H1 (cell line): ENCODE measurements at regions not wholly inside any gene's neighbourhood (a gene's known extent, or its start where the extent isn't known, plus 50 kb on each side); places are given as distances from the start of the nearest gene placed in this dataset.

Source experiments
- CTCF ChIA-PET: fragments of 300-600 bp; sonication (Branson Sonifier 250); formaldehyde crosslinking; loops from one replicate; lab custom pipeline; 2021; ENCODE audit not compliant: partially characterized antibody; lab: Charles Lee
- POLR2A ChIA-PET: fragments of 300-600 bp; sonication (Branson Sonifier 250); formaldehyde crosslinking; loops from one replicate; lab custom pipeline; 2021; ENCODE audit warnings: inconsistent platforms; ENCODE audit not compliant: partially characterized antibody; lab: Charles Lee
- DNase-seq, 2 experiments: peaks; one replicate each; pipeline versions ENCODE4 v3.0.0 to v3.0.0-alpha.2; 2010 to 2022; ENCODE audit warnings: low spot score in 2 of 2, low read depth in 1 of 2, mixed read lengths in 1 of 2
- FAIRE-seq: peaks from 2 replicates; lab custom pipeline; 2011; peaks lifted over from hg19 to GRCh38; lab: Jason Lieb, UNC
- H2AFZ ChIP-seq: 2 replicates; pipeline ENCODE4 v1.8.1; 2012; ENCODE audit warnings: low read length, inconsistent platforms
- H2AK5ac ChIP-seq: 2 replicates; pipeline ENCODE4 v1.6.1; 2013; ENCODE audit warnings: low read depth, low read length
- H2BK120ac ChIP-seq: replicated peaks from 2 replicates; pipeline ENCODE3; 2013; ENCODE audit warnings: low read depth, low read length, inconsistent platforms
- H2BK12ac ChIP-seq: 2 replicates; pipeline ENCODE4 v1.6.1; 2013; ENCODE audit warnings: low read depth, low read length
- H2BK15ac ChIP-seq: 2 replicates; pipeline ENCODE4 v1.6.1; 2013; ENCODE audit warnings: low read length
- H2BK20ac ChIP-seq: 2 replicates; pipeline ENCODE4 v1.6.1; 2013; ENCODE audit warnings: low read length
- H2BK5ac ChIP-seq: 2 replicates; pipeline ENCODE4 v1.6.1; 2013; ENCODE audit warnings: low read depth, low read length
- H3K14ac ChIP-seq: 2 replicates; pipeline ENCODE4 v1.6.1; 2013; ENCODE audit warnings: inconsistent platforms; ENCODE audit not compliant: insufficient read length
- H3K18ac ChIP-seq: 2 replicates; pipeline ENCODE4 v1.6.1; 2013; ENCODE audit warnings: low read length; ENCODE audit errors: extremely low read depth
- H3K23ac ChIP-seq: 2 replicates; pipeline ENCODE4 v1.6.1; 2013; ENCODE audit warnings: inconsistent platforms; ENCODE audit not compliant: insufficient read length
- H3K23me2 ChIP-seq: 2 replicates; pipeline ENCODE4 v1.6.1; 2013; ENCODE audit warnings: low read depth, low read length
- H3K27ac ChIP-seq: 2 replicates; pipeline ENCODE4 v1.6.1; 2011; ENCODE audit warnings: low read depth, low read length, inconsistent platforms
- H3K27me3 ChIP-seq, 4 experiments: replicated peaks in 1 of 4; 1 replicate in 1 of 4; 2 replicates in 3 of 4; pipeline versions ENCODE4 v1.6.1 to v1.8.1; 2011 to 2013; ENCODE audit warnings: low read length in 3 of 4, mild to moderate bottlenecking in 3 of 4, inconsistent platforms in 2 of 4, mixed read lengths in 2 of 4, moderate library complexity in 1 of 4; ENCODE audit not compliant: control insufficient read depth in 3 of 4, insufficient read depth in 3 of 4; ENCODE audit errors: extremely low read depth in 1 of 4
- H3K36me3 ChIP-seq, 4 experiments: 2 replicates each; pipeline versions ENCODE4 v1.6.1 to v1.8.1; 2011 to 2013; ENCODE audit warnings: mild to moderate bottlenecking in 4 of 4, low read length in 3 of 4, moderate library complexity in 2 of 4, control low read depth in 1 of 4, inconsistent platforms in 1 of 4; ENCODE audit not compliant: insufficient read depth in 4 of 4, control insufficient read depth in 2 of 4
- H3K4ac ChIP-seq: replicated peaks from 2 replicates; pipeline ENCODE3; 2013; ENCODE audit warnings: low read length, low read depth, mixed read lengths, inconsistent platforms; ENCODE audit not compliant: insufficient read length
- H3K4me1 ChIP-seq, 4 experiments: replicated peaks in 1 of 4; 1 replicate in 1 of 4; 2 replicates in 3 of 4; pipeline versions ENCODE4 v1.6.1 to v1.8.1; 2011 to 2013; ENCODE audit warnings: low read length in 3 of 4, inconsistent platforms in 2 of 4, mixed read lengths in 1 of 4; ENCODE audit not compliant: insufficient read depth in 4 of 4, control insufficient read depth in 3 of 4
- H3K4me2 ChIP-seq, 2 experiments: 2 replicates each; pipeline versions ENCODE4 v1.6.1 to v1.8.1; 2011 to 2013; ENCODE audit warnings: low read depth in 2 of 2, low read length in 2 of 2, control low read depth in 1 of 2, inconsistent platforms in 1 of 2, mild to moderate bottlenecking in 1 of 2; ENCODE audit not compliant: insufficient read depth in 1 of 2
- H3K4me3 ChIP-seq, 4 experiments: fragments of 200-600, 300-600 bp in 1 of 4; sonication (generic), shearing (Covaris generic), sonication (Bioruptor Twin) in 1 of 4; 2 replicates each; pipeline versions ENCODE4 v1.5.1 to v1.8.1; 2011 to 2016; ENCODE audit warnings: low read length in 4 of 4, low read depth in 3 of 4, control low read depth in 2 of 4, inconsistent platforms in 2 of 4, mild to moderate bottlenecking in 2 of 4, mixed read lengths in 1 of 4, moderate library complexity in 1 of 4; ENCODE audit not compliant: insufficient read depth in 2 of 4; ENCODE audit errors: extremely low read depth in 1 of 4
- H3K56ac ChIP-seq: replicated peaks from 2 replicates; pipeline ENCODE3; 2013; ENCODE audit warnings: low read depth, mild to moderate bottlenecking, mixed read lengths, low read length, inconsistent platforms; ENCODE audit not compliant: insufficient read length
- H3K79me1 ChIP-seq: 2 replicates; pipeline ENCODE4 v1.6.1; 2013; ENCODE audit warnings: low read depth, low read length, control low read depth
- H3K79me2 ChIP-seq, 2 experiments: 2 replicates each; pipeline versions ENCODE4 v1.6.1 to v1.8.1; 2012 to 2013; ENCODE audit warnings: low read length in 2 of 2, mild to moderate bottlenecking in 2 of 2, inconsistent platforms in 1 of 2; ENCODE audit not compliant: insufficient read depth in 2 of 2, control insufficient read depth in 1 of 2
- H3K9ac ChIP-seq, 4 experiments: replicated peaks in 1 of 4; 1 replicate in 1 of 4; 2 replicates in 3 of 4; pipeline versions ENCODE4 v1.6.1 to v1.8.1; 2011 to 2013; ENCODE audit warnings: low read depth in 3 of 4, low read length in 3 of 4, control low read depth in 2 of 4, mild to moderate bottlenecking in 2 of 4, moderate library complexity in 2 of 4, inconsistent platforms in 1 of 4; ENCODE audit errors: extremely low read depth in 1 of 4
- H3K9me3 ChIP-seq, 2 experiments: 2 replicates each; pipeline versions ENCODE4 v1.6.1 to v1.8.1; 2012 to 2013; ENCODE audit warnings: mild to moderate bottlenecking in 2 of 2, moderate library complexity in 2 of 2, control low read depth in 1 of 2, inconsistent platforms in 1 of 2, low read depth in 1 of 2, low read length in 1 of 2, mixed read lengths in 1 of 2; ENCODE audit not compliant: insufficient read depth in 2 of 2
- H4K20me1 ChIP-seq, 2 experiments: replicated peaks in 1 of 2; 2 replicates each; pipeline versions ENCODE3 to v1.8.1; 2011 to 2013; ENCODE audit warnings: inconsistent platforms in 2 of 2, low read length in 2 of 2, mild to moderate bottlenecking in 1 of 2; ENCODE audit not compliant: insufficient read depth in 2 of 2, control insufficient read depth in 1 of 2
- H4K5ac ChIP-seq: 2 replicates; pipeline ENCODE4 v1.6.1; 2013; ENCODE audit warnings: low read length, low read depth, mixed read lengths, inconsistent platforms; ENCODE audit not compliant: insufficient read length
- H4K8ac ChIP-seq: 2 replicates; pipeline ENCODE4 v1.8.0; 2013; ENCODE audit warnings: mild to moderate bottlenecking, moderate library complexity, low read length, inconsistent platforms; ENCODE audit not compliant: insufficient read depth; ENCODE audit errors: extremely low read depth
- H4K91ac ChIP-seq: replicated peaks from 2 replicates; pipeline ENCODE3; 2013; ENCODE audit warnings: low read length, mixed read lengths, inconsistent platforms; ENCODE audit not compliant: insufficient read length
- POLR2AphosphoS5 ChIP-seq: IDR thresholded peaks from 2 replicates; pipeline ENCODE4 v1.6.1; 2011; ENCODE audit warnings: low read depth, low read length
- RBBP5 ChIP-seq: IDR thresholded peaks from 2 replicates; pipeline ENCODE4 v1.7.1; 2012; ENCODE audit warnings: low read depth, mild to moderate bottlenecking, inconsistent platforms, low read length, moderate library complexity, borderline replicate concordance
- SIN3A ChIP-seq, 2 experiments: IDR thresholded peaks in 1 of 2; conservative IDR thresholded peaks in 1 of 2; 2 replicates each; pipeline ENCODE4 v1.6.1; 2011 to 2012; ENCODE audit warnings: low read length in 2 of 2, improper control_type of control experiment in 1 of 2, low read depth in 1 of 2, mild to moderate bottlenecking in 1 of 2
- YY1 ChIP-seq: IDR thresholded peaks from 2 replicates; pipeline ENCODE4 v1.6.1; 2011; ENCODE audit warnings: low read depth, mild to moderate bottlenecking, low read length
- WGBS, 2 experiments: shearing (Covaris generic) in 1 of 2; methylation state at CpG; one replicate each; pipeline versions ENCODE4 v1.1.6 to v1.1.7; 2013 to 2015; ENCODE audit warnings: low lambda C conversion rate in 2 of 2, mixed read lengths in 2 of 2, inconsistent platforms in 1 of 2, low coverage in 1 of 2, missing lambda C conversion rate in 1 of 2; ENCODE audit not compliant: insufficient replicate concordance in 2 of 2, insufficient coverage in 1 of 2, insufficient read length in 1 of 2; ENCODE audit errors: extremely low coverage in 1 of 2, missing lambda C conversion rate in 1 of 2; 5-methylcytosine and 5-hydroxymethylcytosine counted together
- TF ChIP-seq, protein P1 (sequence below): IDR thresholded peaks from 2 replicates; pipeline ENCODE4 v1.6.1; 2011; ENCODE audit warnings: low read depth, mild to moderate bottlenecking, low read length; ENCODE audit not compliant: insufficient read depth

DNA sequence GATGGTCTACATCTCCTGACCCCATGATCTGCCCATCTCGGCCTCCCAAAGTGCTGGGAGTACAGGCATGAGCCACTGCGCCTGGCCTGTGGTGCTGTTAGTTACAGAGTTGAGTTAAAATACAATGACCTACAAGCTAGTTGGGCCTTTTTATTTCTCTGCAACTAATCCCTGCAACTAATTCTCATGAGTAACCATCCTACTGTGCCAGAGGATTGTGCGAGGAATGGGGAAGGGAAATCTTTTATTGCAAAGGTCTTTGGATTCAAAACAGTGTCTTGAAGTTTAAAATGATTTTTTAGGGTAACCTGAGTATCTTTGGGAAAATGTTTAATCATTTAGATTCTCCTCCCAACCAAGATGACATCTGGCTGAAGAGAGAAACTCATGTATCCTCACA lies 88.8 kb upstream of the RMDN2 start:
- Histone ChIP-seq H2BK20ac (no peak overlapping the region), H3K23me2 (no peaks in the 10 kb centered on the region), H2AFZ (no peak overlapping the region), H4K5ac (no peak overlapping the region), H4K91ac (no peak overlapping the region), H3K23ac (no peak overlapping the region), H3K4me3 (no peak overlapping the region), H3K14ac (no peak overlapping the region), H2BK120ac (no peak overlapping the region), H2BK15ac (no peak overlapping the region), H2BK5ac (no peak overlapping the region), H3K4ac (no peak overlapping the region), H3K27me3 (no peaks in the 10 kb centered on the region), H3K4me2 (no peak overlapping the region), H3K79me2 (no peaks in the 10 kb centered on the region), H3K9me3 (no peaks in the 10 kb centered on the region), H3K79me1 (no peaks in the 10 kb centered on the region), H3K56ac (no peak overlapping the region), H3K18ac (no peak overlapping the region), H3K36me3 (no peaks in the 10 kb centered on the region), H3K4me1 (no peaks in the 10 kb centered on the region), H2BK12ac (no peak overlapping the region), H4K20me1 (no peaks in the 10 kb centered on the region), H3K9ac (no peak overlapping the region), H2AK5ac (no peak overlapping the region), H3K27ac (no peak overlapping the region; the same call in 1 of the 2 replicates), H4K8ac (no peak overlapping the region)
- 76% methylated on average over 3 of the region's 3 CpGs; no CpG with 5 or more reads in 1 of the 2 experiments for WGBS, 2 experiments
- ChIA-PET CTCF (interaction anchor here (0.7 to 12.5 kb wide), 5 partner anchors 39 to 440 kb away, joined by 3 to 132 read pairs (median 6); no protein-coding TSS in a partner anchor), POLR2A (interaction anchor here (0.6 kb wide), 2 partner anchors 425 to 882 kb away, joined by 3 read pairs; no protein-coding TSS in a partner anchor)
- FAIRE-seq: no peak
- DNase-seq: no peak
- no peak for TF ChIP-seq YY1
- no peak for TF ChIP-seq RBBP5
- TF ChIP-seq POLR2AphosphoS5: no peak
- no peak for TF ChIP-seq SIN3A (conservative IDR thresholded peaks at IDR 0.05 in 1 of 2, IDR thresholded peaks at IDR 0.05 in 1 of 2; ENCODE audit: low read depth in 1 of 2, low read length in 2 of 2)
- TF ChIP-seq, protein P1, sequence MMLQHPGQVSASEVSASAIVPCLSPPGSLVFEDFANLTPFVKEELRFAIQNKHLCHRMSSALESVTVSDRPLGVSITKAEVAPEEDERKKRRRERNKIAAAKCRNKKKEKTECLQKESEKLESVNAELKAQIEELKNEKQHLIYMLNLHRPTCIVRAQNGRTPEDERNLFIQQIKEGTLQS: no peak
